ENCODE measurements at regions not wholly inside any gene's neighbourhood (a gene's known extent, or its start where the extent isn't known, plus 50 kb on each side); places are given as distances from the start of the nearest gene placed in this dataset.

DNA sequence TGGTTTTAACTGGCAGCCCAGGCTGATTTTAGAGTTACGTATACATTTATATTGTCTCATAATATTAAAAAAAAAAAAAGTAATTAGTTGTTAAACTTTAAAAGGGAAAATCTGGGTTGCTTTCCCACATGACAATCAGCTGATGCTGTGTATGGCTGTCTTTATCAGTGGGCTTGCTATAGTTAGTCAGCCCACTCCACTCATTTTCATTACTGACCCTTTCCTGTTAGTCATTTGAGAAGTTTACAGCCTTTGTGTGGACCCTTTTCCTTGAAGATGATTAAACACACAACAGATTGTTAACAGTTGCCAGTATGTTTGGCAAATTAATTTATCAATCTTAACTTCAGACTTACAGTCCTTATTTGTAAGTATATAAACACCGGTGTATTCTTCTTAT, 164.5 kb upstream of the AGR3 start (continued):
- TF ChIP-seq GLI4 (CRISPR knock-in tag; IDR thresholded peaks at IDR 0.05; ENCODE audit: borderline replicate concordance) = no peak
- no peak for TF ChIP-seq ZNF674 (CRISPR knock-in tag; IDR thresholded peaks at IDR 0.05; ENCODE audit: low read depth)
- TF ChIP-seq, protein P1, sequence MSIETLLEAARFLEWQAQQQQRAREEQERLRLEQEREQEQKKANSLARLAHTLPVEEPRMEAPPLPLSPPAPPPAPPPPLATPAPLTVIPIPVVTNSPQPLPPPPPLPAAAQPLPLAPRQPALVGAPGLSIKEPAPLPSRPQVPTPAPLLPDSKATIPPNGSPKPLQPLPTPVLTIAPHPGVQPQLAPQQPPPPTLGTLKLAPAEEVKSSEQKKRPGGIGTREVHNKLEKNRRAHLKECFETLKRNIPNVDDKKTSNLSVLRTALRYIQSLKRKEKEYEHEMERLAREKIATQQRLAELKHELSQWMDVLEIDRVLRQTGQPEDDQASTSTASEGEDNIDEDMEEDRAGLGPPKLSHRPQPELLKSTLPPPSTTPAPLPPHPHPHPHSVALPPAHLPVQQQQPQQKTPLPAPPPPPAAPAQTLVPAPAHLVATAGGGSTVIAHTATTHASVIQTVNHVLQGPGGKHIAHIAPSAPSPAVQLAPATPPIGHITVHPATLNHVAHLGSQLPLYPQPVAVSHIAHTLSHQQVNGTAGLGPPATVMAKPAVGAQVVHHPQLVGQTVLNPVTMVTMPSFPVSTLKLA (IDR thresholded peaks at IDR 0.05) = no peak
- TF ChIP-seq DZIP1 (CRISPR knock-in tag; IDR thresholded peaks at IDR 0.05) = no peak
- TF ChIP-seq SALL1 (CRISPR knock-in tag; IDR thresholded peaks at IDR 0.05) = no peak
- TF ChIP-seq BCL6 (CRISPR knock-in tag; IDR thresholded peaks at IDR 0.05) = no peak
- no peak for TF ChIP-seq TARDBP (CRISPR knock-in tag; IDR thresholded peaks at IDR 0.05)
- TF ChIP-seq TFE3 (CRISPR knock-in tag; IDR thresholded peaks at IDR 0.05) = no peak
- no peak for TF ChIP-seq TGIF2 (CRISPR knock-in tag; IDR thresholded peaks at IDR 0.05)

All from HepG2 (cell line).